Esophagus squamous epithelium (tissue), 5 donors: ENCODE measurements at regions not wholly inside any gene's neighbourhood (a gene's known extent, or its start where the extent isn't known, plus 50 kb on each side); places are given as distances from the start of the nearest gene placed in this dataset.

Experiments
- DNase-seq: peaks from one replicate; lab custom pipeline; 2025; lab: John Stamatoyannopoulos, UW
- H3K27ac ChIP-seq, 4 donors: fragments of 200-600 bp; sonication (generic); one replicate each; pipeline ENCODE4 v1.5.1; 2016 to 2019; ENCODE audit warnings: mild to moderate bottlenecking in 1 of 4
- H3K27me3 ChIP-seq, 4 donors: fragments of 200-600 bp; sonication (generic); 1 replicate in 3 of 4; 2 replicates in 1 of 4; pipeline versions ENCODE4 v1.5.1 to v1.6.0; 2017 to 2021; ENCODE audit warnings: antibody characterized with exemption in 1 of 4
- H3K36me3 ChIP-seq, 3 donors: fragments of 200-600 bp; sonication (generic); one replicate each; pipeline ENCODE4 v1.5.1; 2016 to 2019
- H3K4me1 ChIP-seq, 3 donors: fragments of 200-600 bp; sonication (generic); one replicate each; pipeline ENCODE4 v1.5.1; 2017 to 2019
- H3K4me3 ChIP-seq, 4 donors: fragments of 200-600 bp; sonication (generic); 1 replicate in 3 of 4; 2 replicates in 1 of 4; pipeline ENCODE4 v1.5.1; 2016 to 2019; ENCODE audit warnings: mild to moderate bottlenecking in 2 of 4, moderate library complexity in 1 of 4
- H3K9me3 ChIP-seq, 3 donors: fragments of 200-600 bp; sonication (generic); one replicate each; pipeline ENCODE4 v1.5.1; 2016 to 2019
- CTCF ChIP-seq, 6 experiments: fragments of 450-650 bp in 4 of 6; fragments of 200-600 bp in 2 of 6; sonication (generic) in 2 of 6; IDR thresholded peaks; one replicate each; pipeline ENCODE4 v1.5.1; 2016 to 2019; ENCODE audit warnings: antibody characterized with exemption in 6 of 6, mild to moderate bottlenecking in 4 of 6, moderate library complexity in 4 of 6
- POLR2A ChIP-seq, 4 donors: fragments of 450-650 bp; IDR thresholded peaks; one replicate each; pipeline ENCODE4 v1.6.1; 2017; ENCODE audit warnings: antibody characterized with exemption in 4 of 4, mild to moderate bottlenecking in 4 of 4, moderate library complexity in 3 of 4
- WGBS, 2 donors: methylation state at CpG; one replicate each; pipeline ENCODE4 v1.1.5; 2018; 5-methylcytosine and 5-hydroxymethylcytosine counted together
- intact Hi-C: fragments of 100-400 bp; cut with DNase I; formaldehyde crosslinking; loops from one replicate; pipeline ENCODE4 v1.15.0; 2022
- donor health status: DM: yes; HTN: yes; CAD: no.

GRCh38 chr2:59077981-59078531 is 836.9 kb upstream of the FANCL start:
- no peak for DNase-seq

GRCh38 chr2:59077026-59077725 is 836.1 kb upstream of the FANCL start:
- Histone ChIP-seq H3K27me3 (no peaks in the 10 kb centered on the region), H3K27ac (no peak overlapping the region), H3K4me1 (no peaks in the 10 kb centered on the region), H3K4me3 (no peak overlapping the region), H3K36me3 (no peaks in the 10 kb centered on the region), H3K9me3 (no peaks in the 10 kb centered on the region)
- 83 to 85% methylated on average over 6 of the region's 6 CpGs for WGBS, 2 donors
- no peak for TF ChIP-seq CTCF (IDR thresholded peaks at IDR 0.05)
- TF ChIP-seq POLR2A (IDR thresholded peaks at IDR 0.05) = no peak
- intact Hi-C loops = no loop called here
- no peak for DNase-seq

More at GRCh38 chr2:59077981-59078531, 836.9 kb upstream of the FANCL start:
- no peaks in the 10 kb centered on the region for H3K27me3 ChIP-seq
- H3K4me1 ChIP-seq = no peaks in the 10 kb centered on the region
- no peak for TF ChIP-seq CTCF (IDR thresholded peaks at IDR 0.05)
- TF ChIP-seq POLR2A (IDR thresholded peaks at IDR 0.05) = no peak
- intact Hi-C loops = no loop called here
- no peaks in the 10 kb centered on the region for H3K9me3 ChIP-seq
- 76% methylated on average over 6 of the region's 6 CpGs for WGBS, 2 donors
- H3K27ac ChIP-seq = no peak overlapping the region
- no peak overlapping the region for H3K4me3 ChIP-seq
- H3K36me3 ChIP-seq = no peaks in the 10 kb centered on the region

- 34 to 49% methylated on average over 5 of the region's 5 CpGs for WGBS, 2 donors
- intact Hi-C loops = no loop called here
- Histone ChIP-seq H3K4me3 (no peak overlapping the region), H3K36me3 (no peaks in the 10 kb centered on the region), H3K4me1 (no peaks in the 10 kb centered on the region), H3K27ac (no peak overlapping the region), H3K9me3 (no peaks in the 10 kb centered on the region), H3K27me3 (no peaks in the 10 kb centered on the region)
- DNase-seq = no peak
- TF ChIP-seq POLR2A (IDR thresholded peaks at IDR 0.05) (no peak), CTCF (IDR thresholded peaks at IDR 0.05) (no peak)
Observed at GRCh38 chr2:59076079-59076619, 835.0 kb upstream of the FANCL start.

GRCh38 chr2:59074071-59074470 is 832.9 kb upstream of the FANCL start:
- no peak overlapping the region for H3K27ac ChIP-seq
- H3K27me3 ChIP-seq = no peaks in the 10 kb centered on the region
- no peak for TF ChIP-seq CTCF (IDR thresholded peaks at IDR 0.05)
- no peak for TF ChIP-seq POLR2A (IDR thresholded peaks at IDR 0.05)
- H3K4me3 ChIP-seq = no peak overlapping the region
- no peak for DNase-seq
- H3K9me3 ChIP-seq = no peaks in the 10 kb centered on the region
- no peaks in the 10 kb centered on the region for H3K4me1 ChIP-seq
- WGBS, 2 donors = 78 to 79% methylated on average over 3 of the region's 3 CpGs
- no peaks in the 10 kb centered on the region for H3K36me3 ChIP-seq
- intact Hi-C loops = no loop called here

- H3K27ac ChIP-seq = no peak overlapping the region
- H3K9me3 ChIP-seq = no peaks in the 10 kb centered on the region
- H3K36me3 ChIP-seq = no peaks in the 10 kb centered on the region
- WGBS, 2 donors = 87 to 90% methylated on average over 6 of the region's 6 CpGs
- no peak overlapping the region for H3K4me3 ChIP-seq
- H3K27me3 ChIP-seq = no peaks in the 10 kb centered on the region
- no peaks in the 10 kb centered on the region for H3K4me1 ChIP-seq
- no peak for TF ChIP-seq CTCF (IDR thresholded peaks at IDR 0.05)
- no peak for TF ChIP-seq POLR2A (IDR thresholded peaks at IDR 0.05)
- DNase-seq = no peak
- intact Hi-C loops = no loop called here
Observed at GRCh38 chr2:59073286-59073685, 832.2 kb upstream of the FANCL start.
